ENCODE measurements at regions not wholly inside any gene's neighbourhood (a gene's known extent, or its start where the extent isn't known, plus 50 kb on each side); places are given as distances from the start of the nearest gene placed in this dataset.
"Not testable (repeated sequence)": the region's sequence is repeated elsewhere in the genome, so short reads cannot be mapped to it uniquely, and the experiment has no call there.

- no peak for DNase-seq
These were observed 116.9 kb upstream of the ENPEP start for GRCh38 chr4:110359076-110359475.

GRCh38 chr4:110357521-110357920 is 118.4 kb upstream of the ENPEP start:
- DNase-seq, result no peak

GRCh38 chr4:110354460-110354859 is 121.5 kb upstream of the ENPEP start:
- DNase-seq, result no peak

- DNase-seq, result no peak
These were observed 123.1 kb upstream of the ENPEP start for GRCh38 chr4:110352670-110353442.

GRCh38 chr4:110348711-110349383 is 127.1 kb upstream of the ENPEP start:
- no peak for DNase-seq

- DNase-seq, result no peak
These were observed 128.2 kb upstream of the ENPEP start for GRCh38 chr4:110347805-110348204.

- DNase-seq, result no peak
These were observed 131.8 kb upstream of the ENPEP start for GRCh38 chr4:110344165-110344564.

- no peak for DNase-seq
These were observed 132.4 kb upstream of the ENPEP start for GRCh38 chr4:110343534-110343933.

GRCh38 chr4:110341118-110341517 is 134.8 kb upstream of the ENPEP start:
- not testable (repeated sequence) for DNase-seq

- DNase-seq, result no peak
These were observed 137.0 kb upstream of the ELOVL6 start for GRCh38 chr4:110335399-110335798.

- no peak for DNase-seq
These were observed 134.1 kb upstream of the ELOVL6 start for GRCh38 chr4:110332483-110332882.

- DNase-seq, result not testable (repeated sequence)
These were observed 128.0 kb upstream of the ELOVL6 start for GRCh38 chr4:110326426-110326825.

GRCh38 chr4:110310795-110311194 is 112.4 kb upstream of the ELOVL6 start:
- DNase-seq, result no peak

- no peak for DNase-seq
These were observed 111.3 kb upstream of the ELOVL6 start for GRCh38 chr4:110309675-110310074.

- no peak for DNase-seq
These were observed 107.9 kb upstream of the ELOVL6 start for GRCh38 chr4:110306303-110306702.

GRCh38 chr4:110305455-110305854 is 107.0 kb upstream of the ELOVL6 start:
- DNase-seq, result no peak

- peak; percentile 44 for DNase-seq
These were observed 98.5 kb upstream of the ELOVL6 start for GRCh38 chr4:110296892-110297291.

GRCh38 chr4:110294165-110294564 is 95.8 kb upstream of the ELOVL6 start:
- DNase-seq, result no peak

GRCh38 chr4:110292994-110293744 is 94.8 kb upstream of the ELOVL6 start:
- no peak for DNase-seq

GRCh38 chr4:110290511-110290910 is 92.1 kb upstream of the ELOVL6 start:
- DNase-seq, result no peak

- no peak for DNase-seq
These were observed 91.2 kb upstream of the ELOVL6 start for GRCh38 chr4:110289601-110290100.

- DNase-seq, result peak; percentile 75
These were observed 88.7 kb upstream of the ELOVL6 start for GRCh38 chr4:110287130-110287529.

GRCh38 chr4:110278127-110278526 is 79.7 kb upstream of the ELOVL6 start:
- DNase-seq, result no peak

- no peak for DNase-seq
These were observed 77.5 kb upstream of the ELOVL6 start for GRCh38 chr4:110275871-110276270.
